ENCODE measurements at regions not wholly inside any gene's neighbourhood (a gene's known extent, or its start where the extent isn't known, plus 50 kb on each side); places are given as distances from the start of the nearest gene placed in this dataset.

DNA sequence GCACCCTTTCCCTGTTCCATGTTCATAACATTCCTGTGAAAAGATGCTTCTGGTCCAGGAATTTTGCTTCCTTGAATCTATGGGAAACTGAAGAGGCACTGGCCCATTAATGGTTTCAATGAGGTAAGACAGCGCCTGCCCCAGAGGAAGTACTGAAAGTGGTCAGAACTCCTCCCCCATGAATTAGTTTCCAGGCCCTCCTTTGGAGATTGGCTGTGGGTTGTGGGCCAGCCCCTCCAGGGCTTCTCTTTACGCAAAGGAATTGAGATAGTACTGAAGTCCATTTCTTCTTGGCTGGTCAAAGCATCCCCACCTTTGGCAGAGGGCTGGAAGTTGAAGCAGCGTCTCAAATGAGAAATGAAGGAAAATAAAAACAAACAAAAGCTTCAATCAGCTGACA lies 175.5 kb downstream of the POLR2M start:
- TF ChIP-seq, protein P1, sequence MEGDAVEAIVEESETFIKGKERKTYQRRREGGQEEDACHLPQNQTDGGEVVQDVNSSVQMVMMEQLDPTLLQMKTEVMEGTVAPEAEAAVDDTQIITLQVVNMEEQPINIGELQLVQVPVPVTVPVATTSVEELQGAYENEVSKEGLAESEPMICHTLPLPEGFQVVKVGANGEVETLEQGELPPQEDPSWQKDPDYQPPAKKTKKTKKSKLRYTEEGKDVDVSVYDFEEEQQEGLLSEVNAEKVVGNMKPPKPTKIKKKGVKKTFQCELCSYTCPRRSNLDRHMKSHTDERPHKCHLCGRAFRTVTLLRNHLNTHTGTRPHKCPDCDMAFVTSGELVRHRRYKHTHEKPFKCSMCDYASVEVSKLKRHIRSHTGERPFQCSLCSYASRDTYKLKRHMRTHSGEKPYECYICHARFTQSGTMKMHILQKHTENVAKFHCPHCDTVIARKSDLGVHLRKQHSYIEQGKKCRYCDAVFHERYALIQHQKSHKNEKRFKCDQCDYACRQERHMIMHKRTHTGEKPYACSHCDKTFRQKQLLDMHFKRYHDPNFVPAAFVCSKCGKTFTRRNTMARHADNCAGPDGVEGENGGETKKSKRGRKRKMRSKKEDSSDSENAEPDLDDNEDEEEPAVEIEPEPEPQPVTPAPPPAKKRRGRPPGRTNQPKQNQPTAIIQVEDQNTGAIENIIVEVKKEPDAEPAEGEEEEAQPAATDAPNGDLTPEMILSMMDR (IDR thresholded peaks at IDR 0.05; ENCODE audit: insufficient read depth, low read length, poor library complexity, severe bottlenecking) = no peak
- TF ChIP-seq EZH2phosphoT487 (conservative IDR thresholded peaks at IDR 0.05; ENCODE audit: low read length) = no peak
